GM21381 (cell line): ENCODE measurements at regions not wholly inside any gene's neighbourhood (a gene's known extent, or its start where the extent isn't known, plus 50 kb on each side); places are given as distances from the start of the nearest gene placed in this dataset.
"Not testable (repeated sequence)": the region's sequence is repeated elsewhere in the genome, so short reads cannot be mapped to it uniquely, and the experiment has no call there.

Source experiments
- ATAC-seq: cut with Tn5 transposase; IDR thresholded peaks from one replicate; pipeline ENCODE4 v1.9.1; 2021; ENCODE audit warnings: mild to moderate bottlenecking, moderate library complexity; ENCODE audit not compliant: unreplicated experiment

DNA sequence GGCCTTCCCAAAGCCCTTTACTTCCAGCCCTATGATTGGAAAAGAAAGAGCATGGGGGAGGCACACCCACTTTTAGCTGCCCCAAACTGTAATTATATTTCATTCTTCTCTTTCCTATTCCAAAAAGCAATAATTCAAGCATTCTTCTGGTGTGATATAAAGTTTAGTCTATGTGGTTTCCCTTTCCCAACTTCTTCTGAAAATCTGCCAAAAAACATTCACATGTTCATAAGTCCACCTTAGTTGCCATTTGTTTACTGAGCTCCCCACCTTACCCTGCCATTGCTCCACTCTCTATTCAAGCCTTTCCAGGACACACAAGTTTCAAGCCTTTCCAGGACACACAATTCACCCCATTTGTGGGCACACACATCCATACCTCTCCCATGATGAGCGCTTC, 111.6 kb upstream of the BMAL1 start:
- ATAC-seq = no peak

DNA sequence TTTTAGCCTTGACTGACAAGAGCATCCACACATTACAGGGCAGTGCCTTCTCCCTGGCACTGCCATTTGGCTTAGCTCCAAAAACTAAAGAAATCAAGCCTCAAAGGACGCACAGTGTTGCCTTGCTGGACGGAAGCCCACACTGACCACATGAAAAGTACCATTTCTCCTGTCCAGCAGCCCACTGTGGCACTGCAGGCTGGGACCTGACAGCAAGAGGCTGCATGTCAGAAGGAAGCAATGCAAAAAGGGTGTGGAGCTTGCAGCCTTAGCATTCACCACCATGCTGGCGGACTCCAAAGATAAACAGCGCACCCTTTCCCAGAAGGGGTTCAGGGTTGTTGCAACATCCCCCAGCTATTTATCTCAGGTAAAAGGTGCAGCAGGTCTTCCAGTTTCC, 109.3 kb upstream of the BMAL1 start:
- no peak for ATAC-seq

DNA sequence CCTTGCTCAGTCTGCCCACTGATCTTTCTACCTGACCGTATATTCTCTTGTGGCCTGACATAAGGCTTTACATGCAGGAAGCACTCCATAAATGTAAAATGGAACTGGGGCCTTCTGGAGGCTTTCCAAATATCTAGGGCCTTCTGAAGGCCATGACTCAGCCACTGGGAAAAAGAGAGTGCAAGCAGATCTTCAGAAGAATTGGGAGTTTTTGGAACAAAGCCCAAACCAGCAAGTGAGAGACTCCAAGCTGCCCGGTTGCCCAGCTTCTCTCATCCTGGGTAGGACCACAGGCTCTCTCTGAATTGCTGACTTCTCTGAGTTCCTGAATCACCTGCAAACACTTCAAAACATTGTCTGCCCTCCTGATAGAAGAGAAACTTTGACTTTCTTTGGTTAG, 107.9 kb upstream of the BMAL1 start:
- no peak for ATAC-seq

DNA sequence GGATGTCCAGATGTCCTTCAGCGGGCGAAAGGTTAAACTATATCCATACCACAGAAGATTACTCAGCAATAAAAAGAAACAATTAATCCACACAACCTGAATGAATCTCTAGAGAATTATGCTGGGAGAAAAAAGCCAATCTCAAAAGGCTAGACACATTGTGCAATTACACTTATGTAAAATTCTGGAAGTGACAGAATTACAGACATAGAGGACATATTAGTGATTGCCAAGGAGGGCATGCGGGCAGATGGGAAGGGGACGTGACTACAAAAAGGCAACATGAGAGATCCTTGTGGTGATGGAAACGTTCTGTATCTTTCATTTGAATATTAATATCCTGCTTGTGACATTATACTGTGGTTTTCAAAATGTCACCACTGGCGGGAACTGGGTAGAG, 103.5 kb upstream of the BMAL1 start:
- ATAC-seq = no peak

DNA sequence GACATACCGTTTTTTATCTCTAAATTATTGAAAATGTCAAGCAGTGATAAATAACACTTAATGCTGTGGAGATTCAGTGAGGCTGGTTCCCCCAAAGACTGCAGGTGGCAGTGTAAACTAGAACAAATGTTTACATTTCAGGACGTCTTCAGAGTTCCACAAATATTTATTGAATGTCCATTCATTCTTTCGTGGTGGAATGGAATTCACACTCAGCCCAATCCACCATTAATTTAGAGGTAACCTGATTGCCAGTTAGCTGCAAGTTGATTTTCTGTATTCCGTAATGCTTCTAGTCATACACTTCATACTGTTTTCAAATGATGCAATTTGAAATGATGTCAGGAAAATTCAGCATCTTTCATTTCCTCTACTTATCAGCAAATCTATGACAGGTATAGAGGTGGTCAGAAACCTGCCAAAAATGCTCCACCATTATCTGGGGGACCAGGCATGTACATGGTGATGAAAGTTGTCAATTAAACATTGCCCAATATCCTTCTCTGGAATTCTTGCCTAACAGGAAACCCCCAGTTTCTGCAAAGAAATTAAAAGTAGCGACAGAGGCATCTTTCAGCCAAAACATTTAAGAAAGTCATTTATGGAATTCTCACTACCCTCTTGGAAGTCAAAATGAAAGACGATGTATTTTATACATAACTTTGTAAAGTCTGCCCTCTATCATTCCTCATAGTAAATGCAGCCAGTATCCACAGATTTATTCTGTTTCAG, 94.3 kb upstream of the BMAL1 start:
- ATAC-seq = no peak

DNA sequence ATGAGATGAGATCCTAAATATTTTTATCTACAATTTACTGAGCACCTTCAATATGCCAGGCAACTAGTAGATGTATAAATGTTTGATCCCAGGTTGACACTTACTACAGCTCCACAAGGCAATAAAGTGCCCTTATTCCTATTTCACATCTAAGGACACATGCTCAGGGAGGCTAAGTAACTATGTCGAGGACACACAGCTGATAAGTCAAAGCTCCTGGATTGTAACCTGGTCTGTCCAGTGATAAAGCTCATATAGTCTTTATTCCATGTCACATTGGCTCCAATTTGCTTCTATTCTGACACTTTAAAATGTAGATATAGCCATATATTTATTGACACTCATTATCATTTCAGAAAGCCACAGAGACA, 93.8 kb upstream of the BMAL1 start:
- no peak for ATAC-seq

DNA sequence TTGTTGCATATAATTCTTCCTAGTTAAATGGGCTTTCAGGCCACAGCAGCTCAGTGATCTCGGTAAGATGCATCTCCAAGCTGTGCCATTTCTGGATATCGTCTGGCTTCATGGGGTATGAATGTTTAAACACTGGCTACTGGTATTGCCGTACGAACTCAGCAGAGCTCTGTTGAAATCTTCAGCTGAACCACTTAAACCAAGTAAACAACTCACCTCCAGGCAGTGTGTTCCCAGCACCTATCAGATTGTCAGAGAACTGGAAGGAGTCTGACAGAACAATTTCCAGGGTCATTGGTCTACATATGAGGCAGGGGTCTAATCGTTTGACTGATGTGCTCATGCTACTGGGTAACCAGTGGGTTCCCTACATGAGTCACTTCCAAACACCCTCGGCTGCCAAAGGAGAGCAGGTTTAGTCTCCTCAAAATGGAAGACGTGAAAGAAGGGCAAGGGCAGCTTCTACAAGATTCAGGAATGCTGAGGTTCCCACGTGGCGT, 93.2 kb upstream of the BMAL1 start:
- ATAC-seq = no peak

DNA sequence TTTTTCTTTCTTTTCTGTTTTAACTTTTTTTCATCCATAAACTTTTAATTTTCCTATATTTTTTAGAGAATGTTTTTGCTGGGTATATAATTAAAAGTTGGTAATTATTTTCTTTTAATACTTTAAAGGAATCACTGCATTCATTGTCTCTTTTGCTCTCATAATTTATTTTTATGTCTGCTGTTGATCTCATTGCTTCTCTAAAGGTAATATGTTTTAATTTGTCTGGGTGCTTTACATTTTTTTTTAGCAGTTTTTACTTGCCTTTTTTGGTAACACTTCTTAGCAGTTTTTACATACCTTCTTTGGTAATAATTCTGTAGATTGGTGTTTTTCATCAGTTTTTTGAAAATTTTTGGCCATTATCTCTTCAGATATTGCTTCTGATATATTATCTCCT, 89.4 kb upstream of the BMAL1 start:
- ATAC-seq = no peak

DNA sequence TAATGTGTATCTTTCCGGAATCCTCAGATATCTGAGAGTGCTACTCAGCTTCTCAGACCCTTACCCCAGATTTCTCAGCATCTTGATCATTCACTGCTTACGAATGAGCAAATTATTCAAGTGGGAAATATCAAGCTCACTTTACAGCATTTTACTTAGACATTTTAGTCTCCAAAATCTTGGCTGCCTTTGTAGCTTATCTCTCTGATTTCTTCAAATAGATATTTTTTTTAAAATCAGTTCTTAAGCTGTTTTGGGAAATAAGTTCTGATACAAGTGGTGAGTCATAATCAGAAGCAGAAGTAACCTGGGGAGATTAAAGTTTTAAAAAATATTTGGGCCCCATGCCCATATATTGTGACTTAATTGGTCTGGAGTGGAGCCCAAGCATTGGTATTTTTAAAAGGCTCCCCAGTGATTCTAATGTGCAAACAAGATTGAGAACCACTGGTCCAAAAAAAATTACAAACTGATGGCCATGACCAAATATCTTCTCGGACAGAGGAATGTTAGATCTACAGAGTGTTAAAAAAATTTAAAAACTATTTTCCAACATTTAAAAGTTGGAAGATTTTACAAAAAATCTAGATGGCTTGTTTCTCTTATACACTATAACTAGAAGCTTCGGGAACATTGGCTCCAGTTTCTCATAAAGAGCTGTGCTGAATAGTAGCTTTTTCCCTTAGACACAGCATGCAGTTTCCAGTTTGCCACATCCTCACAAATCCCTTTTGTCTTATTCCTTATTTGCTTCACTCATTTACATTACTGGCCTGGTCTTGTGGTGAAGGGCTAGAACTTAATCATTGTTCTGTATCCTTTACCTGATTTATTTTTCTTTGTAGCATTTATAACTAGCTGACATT, 87.8 kb upstream of the BMAL1 start:
- ATAC-seq = no peak

DNA sequence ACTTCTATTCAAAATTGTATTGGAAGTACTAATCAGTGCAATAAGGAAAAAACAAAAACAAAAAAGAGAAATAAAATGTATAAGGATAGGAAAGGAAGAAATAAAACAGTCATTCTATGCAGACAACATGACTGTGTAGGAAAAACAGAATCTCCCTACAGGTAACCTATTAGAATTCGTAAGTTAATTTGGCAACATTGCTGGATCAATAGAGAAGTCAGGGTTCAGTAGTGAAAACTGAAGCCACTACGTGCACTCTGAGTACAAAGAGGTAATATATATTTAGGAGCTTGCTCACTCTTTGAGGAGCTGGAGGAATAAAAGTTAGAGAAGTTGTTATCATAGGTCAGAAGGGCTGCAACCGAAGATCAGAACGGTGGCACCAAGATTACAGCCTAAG, 84.0 kb upstream of the BMAL1 start:
- ATAC-seq = no peak

DNA sequence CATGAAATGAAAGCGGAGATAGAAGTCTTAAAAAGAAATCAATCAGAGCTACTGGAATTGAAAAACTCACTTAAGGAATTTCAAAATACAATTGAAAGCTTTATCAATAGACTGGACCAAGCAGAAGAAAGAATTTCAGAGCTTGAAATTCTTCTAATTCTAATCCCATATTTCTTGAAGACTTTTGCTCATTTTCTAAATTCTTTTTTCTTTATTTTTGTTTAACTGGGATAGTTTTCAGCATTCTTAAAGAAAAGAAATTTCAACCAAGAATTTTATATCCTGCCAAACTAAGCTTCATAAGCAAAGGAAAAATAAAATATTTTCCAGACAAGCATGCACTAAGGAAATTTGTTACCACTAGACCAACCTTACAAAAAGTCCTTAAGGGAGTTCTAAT, 80.2 kb upstream of the BMAL1 start:
- ATAC-seq = not testable (repeated sequence)

DNA sequence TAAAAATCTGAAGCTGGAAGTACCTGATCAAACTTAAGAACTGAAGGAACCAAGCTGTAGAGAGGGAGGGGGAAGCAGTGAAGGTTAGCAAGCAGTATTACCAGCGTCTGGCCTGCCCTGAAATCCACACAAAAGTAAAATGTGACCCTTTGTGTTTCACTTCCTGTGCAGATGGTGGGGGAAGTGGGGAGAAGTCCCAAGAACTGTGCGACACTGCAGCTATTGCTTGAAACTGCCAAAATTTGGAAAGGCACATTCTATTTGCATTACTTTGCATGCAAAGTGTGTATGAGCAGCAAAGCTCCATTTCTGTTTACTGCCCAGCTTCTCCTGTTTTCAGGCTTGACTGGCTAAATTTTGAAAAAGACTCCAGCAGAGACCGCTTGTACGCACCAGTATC, 72.1 kb upstream of the BMAL1 start:
- peak; percentile 59 for ATAC-seq

DNA sequence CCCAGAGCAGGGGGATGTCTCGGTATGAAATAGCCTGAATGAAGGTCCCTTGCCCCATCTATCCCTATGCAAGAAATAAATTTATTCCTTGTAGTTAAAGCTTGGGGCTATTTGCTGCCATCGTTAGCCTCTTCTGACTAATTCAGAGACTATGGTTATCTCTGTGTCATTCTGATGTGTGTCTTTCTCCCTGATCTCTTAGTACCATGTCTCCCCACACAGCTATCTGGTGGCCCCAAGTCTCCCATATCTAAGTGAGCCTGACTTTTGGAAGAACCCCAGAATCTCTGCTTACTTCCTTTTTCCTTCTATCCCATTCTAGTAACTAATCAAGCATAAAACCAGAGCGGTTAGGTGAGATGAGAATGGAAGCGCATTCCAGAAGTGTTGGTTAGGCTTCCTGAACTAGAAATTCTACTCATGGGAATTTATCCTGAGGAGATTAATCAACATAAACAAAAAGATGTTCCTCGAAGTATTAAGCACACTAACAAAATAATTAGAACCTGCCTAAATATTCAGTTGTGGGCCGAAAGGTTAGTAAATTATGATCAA, 71.4 kb upstream of the BMAL1 start:
- peak; percentile 28 for ATAC-seq

DNA sequence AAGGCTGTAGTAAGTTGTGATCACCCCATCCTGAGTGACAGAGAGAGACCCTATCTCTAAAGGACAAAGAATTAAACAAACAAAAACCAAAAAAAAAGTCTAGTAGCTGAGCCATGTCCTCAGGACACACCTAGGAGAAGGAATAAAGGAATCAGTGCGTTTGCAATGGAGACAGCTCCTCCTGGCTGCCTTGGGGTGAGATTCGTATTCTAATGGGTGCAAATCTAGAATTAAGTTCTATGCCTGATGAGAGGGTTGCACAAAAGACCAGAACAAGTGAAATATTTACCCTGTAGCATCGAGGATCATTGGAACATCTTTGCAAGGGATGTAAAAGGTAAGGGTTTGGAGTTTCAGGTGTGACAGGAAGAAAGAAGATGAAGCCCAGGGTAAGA, 70.3 kb upstream of the BMAL1 start:
- no peak for ATAC-seq

DNA sequence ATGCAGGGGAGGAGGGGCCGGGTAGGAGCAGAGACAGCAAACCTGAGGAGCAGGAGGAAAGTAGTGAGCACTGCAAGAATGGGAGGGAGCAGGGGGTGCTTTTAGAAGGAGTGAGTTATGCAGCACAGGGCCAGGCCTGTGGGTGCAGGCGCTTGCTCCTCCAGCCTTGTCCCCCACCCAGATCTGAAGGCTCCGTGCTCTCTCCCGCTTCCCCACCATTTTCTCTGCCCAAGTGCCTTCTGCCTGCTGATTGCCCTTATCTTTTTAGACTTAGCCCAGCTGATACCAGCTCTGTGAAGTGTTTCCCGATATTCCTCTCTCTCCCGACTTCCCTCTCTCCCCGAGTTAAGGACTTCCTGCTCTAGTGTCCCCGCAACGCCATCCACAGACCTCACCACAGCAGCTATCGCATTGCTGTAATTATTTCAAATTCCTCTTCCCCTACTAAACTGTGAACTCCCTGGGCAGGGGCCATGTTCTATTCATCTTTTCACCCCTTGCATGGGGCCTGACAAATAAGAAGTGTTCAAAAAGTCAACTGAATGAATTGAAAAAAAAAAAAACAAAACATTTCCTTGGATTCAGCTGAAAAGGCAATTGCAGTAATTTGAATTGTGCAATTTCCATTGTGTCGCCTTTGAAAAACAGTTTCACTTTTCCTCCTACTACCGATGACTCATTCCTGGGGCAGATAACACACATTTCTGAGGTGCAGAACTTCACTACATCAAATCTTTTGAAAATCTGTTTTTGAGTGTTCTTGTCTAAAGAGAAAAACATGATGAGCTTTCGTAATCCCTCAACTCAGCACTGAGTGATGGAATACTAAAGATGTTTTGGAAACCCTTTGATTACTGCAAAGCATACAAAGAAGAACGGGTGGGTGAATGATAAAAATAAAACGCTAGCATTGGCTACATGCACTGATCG, 69.7 kb upstream of the BMAL1 start:
- no peak for ATAC-seq

DNA sequence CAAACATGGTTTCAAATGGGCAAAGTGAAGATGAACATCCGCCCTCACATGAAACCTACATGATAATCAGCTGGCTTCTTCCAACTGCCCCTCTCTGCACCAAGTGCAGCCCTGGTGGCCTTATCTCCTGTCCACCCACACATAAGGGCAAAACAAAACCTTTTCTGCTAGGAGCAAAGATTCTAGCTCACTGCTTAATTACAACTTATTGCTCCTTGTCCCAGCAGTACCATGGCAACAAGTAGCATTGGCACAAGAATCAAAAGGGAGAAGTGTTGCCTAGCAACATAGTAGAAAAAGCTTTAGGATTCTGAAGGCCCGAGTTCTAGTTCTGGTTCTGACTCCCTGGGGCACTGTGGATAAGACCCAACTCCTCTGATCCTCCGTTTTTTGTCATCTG, 68.7 kb upstream of the BMAL1 start:
- ATAC-seq = no peak

DNA sequence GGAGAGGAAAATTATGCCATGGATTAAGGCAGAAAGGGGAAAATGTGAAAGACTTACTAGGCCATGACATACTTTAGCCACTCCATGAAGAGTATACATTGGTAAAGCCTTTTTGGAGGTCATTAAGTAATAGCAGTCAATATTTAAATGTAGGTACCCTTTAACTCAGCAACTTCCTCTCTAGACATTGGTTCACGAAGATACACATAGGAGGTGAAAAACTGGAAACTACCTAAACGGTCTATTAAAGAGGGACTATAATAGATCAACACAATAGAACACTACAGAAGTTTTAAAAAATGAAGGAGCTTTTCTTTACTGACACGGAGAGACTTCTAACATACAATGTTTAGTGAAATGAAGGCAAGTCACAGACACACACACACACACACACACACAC, 68.2 kb upstream of the BMAL1 start:
- no peak for ATAC-seq

DNA sequence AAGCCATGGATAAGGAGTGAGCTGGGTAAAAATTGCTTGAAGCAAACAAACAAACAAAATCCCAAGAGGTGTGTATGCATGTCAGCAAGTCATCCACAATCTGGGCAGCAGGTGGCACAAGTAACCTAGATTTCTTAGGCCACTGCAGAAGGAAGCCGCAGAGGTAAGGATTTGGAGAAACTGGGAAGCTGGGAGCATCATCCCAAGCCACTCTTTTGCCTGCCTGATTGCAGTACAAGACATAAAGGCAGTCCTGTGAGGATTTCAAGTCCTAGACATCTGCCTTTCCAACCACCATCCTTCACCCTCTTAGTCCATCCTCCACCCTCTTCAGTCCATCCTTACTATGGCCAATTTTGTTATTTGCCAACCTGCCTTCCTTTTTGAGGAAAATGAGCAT, 67.2 kb upstream of the BMAL1 start:
- no peak for ATAC-seq

DNA sequence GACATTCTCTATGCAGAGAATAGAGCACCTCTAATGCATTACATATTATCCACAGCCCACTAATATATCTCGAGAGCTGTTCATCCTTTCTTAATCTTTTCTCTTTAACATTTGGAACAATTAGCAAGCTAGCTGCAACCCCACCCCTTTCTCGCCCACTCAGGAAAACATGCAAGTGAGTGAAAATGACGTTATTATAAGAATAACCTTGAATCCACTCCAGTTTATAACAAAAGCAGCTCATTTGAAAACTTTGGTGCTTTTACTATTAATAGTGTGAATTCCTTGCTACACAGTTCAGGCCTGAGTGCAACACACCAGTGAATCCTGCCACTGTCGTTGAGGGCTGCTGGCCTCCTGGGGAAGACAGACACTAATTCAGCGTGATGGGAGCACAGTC, 63.3 kb upstream of the BMAL1 start:
- ATAC-seq = no peak

DNA sequence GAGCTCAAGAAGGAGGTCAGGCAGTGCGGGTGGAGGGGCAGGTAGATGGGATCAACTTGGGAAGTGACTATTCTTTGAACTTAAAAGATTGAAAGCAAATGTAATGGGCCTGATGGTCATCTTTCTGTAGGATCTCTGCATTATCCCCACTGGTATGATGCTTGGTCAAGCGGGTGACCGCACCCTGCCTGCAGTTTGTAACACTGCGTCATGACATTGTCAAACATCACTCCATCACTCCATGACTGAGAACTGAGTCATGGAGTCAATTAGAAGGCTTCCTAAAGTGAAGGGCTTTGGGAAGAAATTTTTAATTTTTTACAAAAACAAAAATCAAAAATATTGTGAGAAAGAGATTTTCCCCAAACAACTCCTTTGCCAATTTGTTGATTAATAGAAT, 62.4 kb upstream of the BMAL1 start:
- no peak for ATAC-seq
